UCSD-AML1 (cell line): ENCODE measurements at regions not wholly inside any gene's neighbourhood (a gene's known extent, or its start where the extent isn't known, plus 50 kb on each side); places are given as distances from the start of the nearest gene placed in this dataset.

ENCODE experiments used
- DNase-seq: peaks from one replicate; lab custom pipeline; 2025; ENCODE audit not compliant: unreplicated experiment; lab: John Stamatoyannopoulos, UW

- no peak for DNase-seq
Measured at GRCh38 chr1:181255270-181255929, 166.9 kb downstream of the IER5 start.

GRCh38 chr1:181257117-181257516 lies 168.6 kb downstream of the IER5 start:
- DNase-seq: no peak

- DNase-seq: no peak
Measured at GRCh38 chr1:181259026-181259745, 170.7 kb downstream of the IER5 start.

GRCh38 chr1:181260271-181260670 lies 171.8 kb downstream of the IER5 start:
- DNase-seq: no peak

GRCh38 chr1:181260994-181261393 lies 172.5 kb downstream of the IER5 start:
- no peak for DNase-seq

- no peak for DNase-seq
Measured at GRCh38 chr1:181262069-181262468, 173.6 kb downstream of the IER5 start.

- no peak for DNase-seq
Measured at GRCh38 chr1:181263444-181263843, 174.9 kb downstream of the IER5 start.

- no peak for DNase-seq
Measured at GRCh38 chr1:181264821-181265220, 176.3 kb downstream of the IER5 start.

- no peak for DNase-seq
Measured at GRCh38 chr1:181284978-181285377, 196.5 kb downstream of the IER5 start.

- DNase-seq: no peak
Measured at GRCh38 chr1:181295217-181295616, 188.1 kb upstream of the CACNA1E start.

- DNase-seq: no peak
Measured at GRCh38 chr1:181296180-181296579, 187.1 kb upstream of the CACNA1E start.

- no peak for DNase-seq
Measured at GRCh38 chr1:181308098-181308497, 175.2 kb upstream of the CACNA1E start.

- no peak for DNase-seq
Measured at GRCh38 chr1:181310560-181310959, 172.8 kb upstream of the CACNA1E start.

- DNase-seq: no peak
Measured at GRCh38 chr1:181312946-181313345, 170.4 kb upstream of the CACNA1E start.

GRCh38 chr1:181313466-181313865 lies 169.9 kb upstream of the CACNA1E start:
- no peak for DNase-seq

- DNase-seq: no peak
Measured at GRCh38 chr1:181314010-181314409, 169.3 kb upstream of the CACNA1E start.

GRCh38 chr1:181314959-181315358 lies 168.4 kb upstream of the CACNA1E start:
- no peak for DNase-seq

- no peak for DNase-seq
Measured at GRCh38 chr1:181317261-181317930, 165.9 kb upstream of the CACNA1E start.

- no peak for DNase-seq
Measured at GRCh38 chr1:181318022-181318857, 165.1 kb upstream of the CACNA1E start.

- no peak for DNase-seq
Measured at GRCh38 chr1:181318858-181319235, 164.5 kb upstream of the CACNA1E start.

- DNase-seq: no peak
Measured at GRCh38 chr1:181319907-181320306, 163.4 kb upstream of the CACNA1E start.
